ENCODE measurements at regions not wholly inside any gene's neighbourhood (a gene's known extent, or its start where the extent isn't known, plus 50 kb on each side); places are given as distances from the start of the nearest gene placed in this dataset.

DNA sequence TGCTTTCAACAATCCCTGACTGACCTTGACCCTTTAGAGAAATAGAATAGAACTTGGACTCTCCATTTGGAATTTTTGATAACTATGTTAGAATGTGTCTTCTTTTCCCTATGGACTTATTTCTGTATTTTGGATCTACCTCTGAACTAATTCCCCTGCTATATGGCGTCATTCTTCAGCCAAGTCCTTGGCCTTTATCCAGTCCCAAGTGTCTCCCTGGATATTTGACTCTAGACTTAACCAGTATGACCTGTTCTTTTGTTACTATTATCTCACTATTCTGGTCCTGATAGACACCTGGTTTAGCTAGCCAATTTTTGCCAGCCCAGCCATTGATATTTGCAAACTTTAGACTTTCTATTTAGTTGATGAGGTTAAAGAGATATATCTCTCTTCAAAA lies 186.8 kb downstream of the KCNS3 start:
- no peak overlapping the region for H3K4me3 Mint-ChIP-seq (ENCODE audit: low read depth)
- intact Hi-C loops (cut with micrococcal nuclease), result no loop called here
- no peaks in the 10 kb centered on the region for H3K9me3 Mint-ChIP-seq
- no peaks in the 10 kb centered on the region for H3K4me1 Mint-ChIP-seq (ENCODE audit: low read depth)
- H3K27ac Mint-ChIP-seq, result no peak overlapping the region
- no peaks in the 10 kb centered on the region for H3K27me3 Mint-ChIP-seq (ENCODE audit: low read depth)
- no peaks in the 10 kb centered on the region for H3K36me3 Mint-ChIP-seq (ENCODE audit: low read depth)
- no peak for DNase-seq (ENCODE audit: low spot score)

DNA sequence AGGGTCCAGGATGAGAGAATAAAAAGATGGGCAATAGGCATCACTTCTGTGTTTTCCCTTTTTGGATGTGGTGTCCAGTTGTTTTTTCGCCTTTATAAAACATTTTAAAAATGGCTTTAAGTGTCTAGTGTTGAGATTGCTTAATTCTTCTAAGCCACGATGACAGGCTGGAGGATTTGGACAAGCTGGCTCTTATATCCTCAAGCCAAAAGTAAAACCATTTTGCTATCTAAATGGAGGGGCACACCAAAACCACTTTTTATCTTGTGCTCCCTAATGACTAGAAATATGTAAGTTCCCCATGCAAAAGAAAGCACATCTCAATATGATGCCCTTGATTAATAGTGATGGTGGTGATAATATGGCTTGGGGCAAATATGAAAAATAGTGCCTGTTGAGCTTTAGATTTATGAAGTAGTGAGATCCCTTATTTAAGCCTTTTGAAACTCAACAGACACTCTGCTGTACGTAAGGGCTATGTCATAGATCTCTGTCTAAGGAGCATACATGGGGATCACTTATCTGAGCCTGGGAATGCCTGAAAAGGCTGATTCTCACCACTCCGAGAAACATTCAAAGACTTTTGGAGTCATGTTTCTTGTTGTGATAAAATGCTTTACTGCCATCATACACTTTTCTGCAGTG lies 185.5 kb downstream of the KCNS3 start:
- Mint-ChIP-seq H3K36me3 (ENCODE audit: low read depth) (no peaks in the 10 kb centered on the region), H3K4me3 (ENCODE audit: low read depth) (no peak overlapping the region), H3K9me3 (no peaks in the 10 kb centered on the region), H3K4me1 (ENCODE audit: low read depth) (no peaks in the 10 kb centered on the region), H3K27ac (no peak overlapping the region), H3K27me3 (ENCODE audit: low read depth) (no peaks in the 10 kb centered on the region)
- intact Hi-C loops (cut with micrococcal nuclease), result no loop called here
- DNase-seq (ENCODE audit: low spot score), result no peak

DNA sequence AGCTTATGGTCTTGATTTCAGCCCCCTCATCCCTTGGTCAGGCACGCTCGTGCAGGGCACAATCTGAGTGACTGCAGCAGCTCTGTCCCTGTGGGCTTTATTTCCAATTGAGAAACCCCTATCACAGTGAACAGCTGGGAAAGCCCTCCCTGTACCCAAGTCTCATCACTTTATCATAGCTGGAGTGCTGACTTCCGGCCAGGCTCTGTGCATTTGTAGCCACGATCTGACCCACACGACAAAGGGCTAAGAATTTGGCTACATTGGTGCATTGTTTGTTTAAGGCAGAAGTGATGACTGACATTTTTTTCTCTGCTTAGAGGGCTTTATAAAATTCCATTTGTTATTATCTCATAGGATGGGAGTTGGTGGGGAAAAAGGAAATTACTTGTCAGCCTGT lies 184.4 kb downstream of the KCNS3 start:
- H3K4me1 Mint-ChIP-seq (ENCODE audit: low read depth), result no peaks in the 10 kb centered on the region
- no peaks in the 10 kb centered on the region for H3K27me3 Mint-ChIP-seq (ENCODE audit: low read depth)
- H3K36me3 Mint-ChIP-seq (ENCODE audit: low read depth), result no peaks in the 10 kb centered on the region
- H3K4me3 Mint-ChIP-seq (ENCODE audit: low read depth), result no peak overlapping the region
- no peak for DNase-seq (ENCODE audit: low spot score)
- intact Hi-C loops (cut with micrococcal nuclease), result no loop called here
- H3K27ac Mint-ChIP-seq, result no peak overlapping the region
- H3K9me3 Mint-ChIP-seq, result no peaks in the 10 kb centered on the region

DNA sequence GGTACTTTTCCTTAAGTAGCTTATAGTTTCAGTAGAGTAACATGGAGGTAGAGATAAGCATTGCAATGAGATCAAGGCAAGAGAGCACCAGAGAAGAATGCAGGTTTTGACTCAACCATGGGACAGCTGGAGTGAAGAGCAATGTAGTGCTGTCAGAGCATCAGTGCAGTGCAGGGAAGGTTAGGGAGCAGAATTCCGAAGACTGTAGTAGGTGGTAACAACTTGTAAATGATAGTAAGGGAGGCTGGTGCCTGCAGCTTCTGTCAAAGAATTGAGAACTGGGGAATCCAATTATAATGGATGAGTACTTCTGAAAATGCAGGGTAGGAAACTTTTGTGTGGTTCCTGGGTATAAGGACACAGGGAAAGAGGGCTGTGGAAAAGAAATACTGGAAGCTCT lies 183.2 kb downstream of the KCNS3 start:
- intact Hi-C loops (cut with micrococcal nuclease), result no loop called here
- no peak overlapping the region for H3K4me3 Mint-ChIP-seq (ENCODE audit: low read depth)
- DNase-seq (ENCODE audit: low spot score), result no peak
- H3K27ac Mint-ChIP-seq, result no peak overlapping the region
- H3K9me3 Mint-ChIP-seq, result no peaks in the 10 kb centered on the region
- no peaks in the 10 kb centered on the region for H3K4me1 Mint-ChIP-seq (ENCODE audit: low read depth)
- no peaks in the 10 kb centered on the region for H3K27me3 Mint-ChIP-seq (ENCODE audit: low read depth)
- no peaks in the 10 kb centered on the region for H3K36me3 Mint-ChIP-seq (ENCODE audit: low read depth)

DNA sequence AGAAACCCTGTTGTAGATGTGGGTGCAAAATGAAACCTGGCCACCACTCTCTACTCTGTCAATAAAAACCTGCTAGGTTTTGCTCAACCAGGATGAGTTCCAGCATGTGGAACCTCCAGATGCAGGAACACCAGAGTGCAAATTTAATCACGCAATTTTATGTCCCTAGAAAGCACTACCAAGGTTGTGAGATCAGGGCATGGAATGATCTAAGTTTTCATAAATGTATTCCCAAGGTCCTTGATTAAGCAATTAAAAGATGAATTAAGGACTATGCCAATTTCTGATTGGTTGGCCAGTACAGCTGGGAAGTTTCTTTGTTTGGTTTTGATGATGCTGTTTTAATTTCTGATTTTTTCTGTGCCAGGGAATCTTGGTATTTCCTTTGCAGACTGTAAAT lies 179.2 kb downstream of the KCNS3 start:
- no peaks in the 10 kb centered on the region for H3K9me3 Mint-ChIP-seq
- no peaks in the 10 kb centered on the region for H3K4me1 Mint-ChIP-seq (ENCODE audit: low read depth)
- no peak overlapping the region for H3K4me3 Mint-ChIP-seq (ENCODE audit: low read depth)
- DNase-seq (ENCODE audit: low spot score), result no peak
- no peak overlapping the region for H3K27ac Mint-ChIP-seq
- intact Hi-C loops (cut with micrococcal nuclease), result no loop called here
- H3K36me3 Mint-ChIP-seq (ENCODE audit: low read depth), result no peaks in the 10 kb centered on the region
- H3K27me3 Mint-ChIP-seq (ENCODE audit: low read depth), result no peaks in the 10 kb centered on the region

DNA sequence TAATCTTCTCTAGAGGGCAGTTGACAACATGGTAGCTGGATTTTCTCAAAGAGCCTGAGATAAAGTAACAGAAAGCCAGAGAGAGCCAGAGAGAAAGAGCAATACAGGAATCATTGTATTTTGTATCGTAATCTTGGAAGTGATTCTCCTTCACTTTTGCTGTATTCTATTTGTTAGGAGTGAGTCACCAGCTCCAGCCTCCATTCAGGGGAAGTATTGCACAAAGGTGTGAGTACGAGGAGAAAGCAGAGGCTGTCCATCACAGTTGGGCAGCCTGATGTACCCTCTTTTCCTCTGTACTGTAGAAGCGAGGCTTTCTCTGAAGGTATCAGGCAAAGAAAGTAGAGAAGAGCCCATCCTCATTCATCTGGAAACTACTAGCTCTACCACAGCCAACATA lies 176.8 kb downstream of the KCNS3 start:
- no peaks in the 10 kb centered on the region for H3K27me3 Mint-ChIP-seq (ENCODE audit: low read depth)
- intact Hi-C loops (cut with micrococcal nuclease), result no loop called here
- no peak for DNase-seq (ENCODE audit: low spot score)
- no peak overlapping the region for H3K27ac Mint-ChIP-seq
- H3K4me3 Mint-ChIP-seq (ENCODE audit: low read depth), result no peak overlapping the region
- no peaks in the 10 kb centered on the region for H3K36me3 Mint-ChIP-seq (ENCODE audit: low read depth)
- H3K4me1 Mint-ChIP-seq (ENCODE audit: low read depth), result no peaks in the 10 kb centered on the region
- no peaks in the 10 kb centered on the region for H3K9me3 Mint-ChIP-seq

DNA sequence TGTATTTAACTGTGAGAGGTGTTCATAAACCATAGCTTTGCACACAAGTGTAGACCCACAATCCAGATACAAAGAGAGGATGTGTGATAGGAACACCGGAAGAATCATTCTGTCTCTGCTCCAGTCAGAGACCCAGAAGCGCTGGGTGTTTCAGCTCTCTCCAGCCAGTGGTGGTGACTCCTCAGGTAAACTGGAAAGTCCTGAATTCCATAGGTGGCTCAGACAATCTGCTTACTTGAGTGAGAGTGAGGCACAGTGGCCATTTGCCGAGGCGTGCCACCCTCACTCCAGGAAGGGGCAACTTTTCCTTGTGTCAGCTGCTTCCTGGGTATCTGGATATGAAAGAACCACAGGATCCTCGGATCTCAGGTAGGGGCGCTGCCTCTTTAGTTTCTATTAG lies 171.5 kb downstream of the KCNS3 start:
- Mint-ChIP-seq H3K36me3 (ENCODE audit: low read depth) (no peaks in the 10 kb centered on the region), H3K4me3 (ENCODE audit: low read depth) (no peak overlapping the region), H3K27me3 (ENCODE audit: low read depth) (no peaks in the 10 kb centered on the region), H3K27ac (no peak overlapping the region), H3K9me3 (no peaks in the 10 kb centered on the region), H3K4me1 (ENCODE audit: low read depth) (no peaks in the 10 kb centered on the region)
- DNase-seq (ENCODE audit: low spot score), result no peak
- intact Hi-C loops (cut with micrococcal nuclease), result no loop called here

DNA sequence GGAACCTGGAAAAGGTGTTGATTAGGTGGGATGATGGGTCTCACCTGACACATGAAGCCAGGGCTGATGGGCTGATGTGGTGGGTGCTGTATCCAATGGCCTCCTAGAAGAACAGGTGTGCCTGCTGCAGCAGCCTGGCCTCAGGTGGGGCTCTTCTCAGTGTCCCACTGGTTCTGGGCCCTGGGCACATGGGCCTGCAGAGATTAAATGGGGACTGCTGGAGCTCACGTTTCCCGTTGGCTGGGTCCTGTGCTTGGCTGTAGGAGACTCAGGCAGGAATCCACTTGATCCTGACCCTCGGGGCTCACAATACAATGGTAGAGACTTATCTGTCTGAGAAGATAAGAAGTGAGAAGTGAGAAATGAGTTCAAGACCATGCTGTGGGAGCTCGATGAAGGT lies 170.9 kb downstream of the KCNS3 start:
- no peak for DNase-seq (ENCODE audit: low spot score)
- H3K4me1 Mint-ChIP-seq (ENCODE audit: low read depth), result no peaks in the 10 kb centered on the region
- H3K4me3 Mint-ChIP-seq (ENCODE audit: low read depth), result no peak overlapping the region
- H3K9me3 Mint-ChIP-seq, result no peaks in the 10 kb centered on the region
- H3K27me3 Mint-ChIP-seq (ENCODE audit: low read depth), result no peaks in the 10 kb centered on the region
- H3K27ac Mint-ChIP-seq, result no peak overlapping the region
- H3K36me3 Mint-ChIP-seq (ENCODE audit: low read depth), result no peaks in the 10 kb centered on the region
- intact Hi-C loops (cut with micrococcal nuclease), result no loop called here

DNA sequence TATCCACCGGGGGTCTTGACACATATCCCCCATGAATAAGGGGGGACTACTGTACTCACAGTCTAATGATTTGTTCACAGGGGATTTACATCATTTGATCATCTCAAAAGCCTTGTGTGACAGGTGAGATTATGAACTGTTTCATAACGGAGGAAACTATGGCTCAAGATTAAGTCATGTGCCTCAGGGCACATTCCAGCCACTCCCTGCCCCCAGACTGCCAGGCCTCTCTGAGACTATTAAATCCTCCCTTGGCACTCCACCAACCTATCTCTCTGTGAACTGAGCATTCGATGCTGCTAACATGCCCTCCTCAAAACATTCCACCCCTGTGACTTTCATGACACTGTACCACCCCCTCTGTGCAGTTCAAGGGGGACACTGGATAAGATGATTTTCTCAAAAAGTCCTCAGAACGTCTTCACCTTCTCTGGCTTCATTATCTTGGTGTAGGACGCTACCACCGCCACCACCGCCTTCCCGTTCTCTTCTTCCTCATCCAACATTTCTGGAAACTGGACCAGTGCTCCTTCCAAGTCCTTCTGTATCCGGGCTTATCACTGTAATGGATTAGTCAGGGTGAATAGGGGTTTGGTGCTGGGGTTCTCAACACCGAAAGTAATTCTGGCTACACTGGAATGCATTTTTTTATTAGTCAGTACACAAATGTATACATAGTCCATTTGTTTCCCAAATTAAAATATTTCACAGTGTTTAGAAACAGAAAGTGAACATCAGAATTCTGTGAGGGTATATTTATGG lies 169.6 kb downstream of the KCNS3 start:
- Mint-ChIP-seq H3K27me3 (ENCODE audit: low read depth) (no peaks in the 10 kb centered on the region), H3K4me1 (ENCODE audit: low read depth) (no peaks in the 10 kb centered on the region), H3K27ac (no peak overlapping the region), H3K36me3 (ENCODE audit: low read depth) (no peaks in the 10 kb centered on the region), H3K9me3 (no peaks in the 10 kb centered on the region), H3K4me3 (ENCODE audit: low read depth) (no peak overlapping the region)
- DNase-seq (ENCODE audit: low spot score), result no peak
- intact Hi-C loops (cut with micrococcal nuclease), result no loop called here

DNA sequence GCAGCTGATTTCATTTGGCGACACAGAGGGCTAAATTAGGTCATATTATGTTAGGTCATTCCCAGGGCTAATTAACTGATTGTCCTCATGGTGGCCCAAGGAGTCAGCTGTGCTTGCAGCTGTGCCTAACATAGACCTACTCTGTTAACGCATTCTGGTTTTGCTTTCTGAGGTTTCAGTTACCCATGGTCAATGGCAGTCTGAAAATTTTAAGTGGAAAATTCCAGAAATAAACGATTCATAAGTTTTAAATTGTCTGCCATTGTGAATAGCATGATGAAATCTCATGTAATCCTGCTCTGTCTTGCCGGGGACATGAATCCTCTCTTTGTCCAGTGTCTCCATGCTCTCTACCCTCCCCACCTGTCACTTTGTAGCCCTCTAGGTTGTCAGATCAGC lies 168.7 kb downstream of the KCNS3 start:
- Mint-ChIP-seq H3K27ac (no peak overlapping the region), H3K4me3 (ENCODE audit: low read depth) (no peak overlapping the region), H3K9me3 (no peaks in the 10 kb centered on the region), H3K27me3 (ENCODE audit: low read depth) (no peaks in the 10 kb centered on the region), H3K4me1 (ENCODE audit: low read depth) (no peaks in the 10 kb centered on the region), H3K36me3 (ENCODE audit: low read depth) (no peaks in the 10 kb centered on the region)
- intact Hi-C loops (cut with micrococcal nuclease), result no loop called here
- no peak for DNase-seq (ENCODE audit: low spot score)

DNA sequence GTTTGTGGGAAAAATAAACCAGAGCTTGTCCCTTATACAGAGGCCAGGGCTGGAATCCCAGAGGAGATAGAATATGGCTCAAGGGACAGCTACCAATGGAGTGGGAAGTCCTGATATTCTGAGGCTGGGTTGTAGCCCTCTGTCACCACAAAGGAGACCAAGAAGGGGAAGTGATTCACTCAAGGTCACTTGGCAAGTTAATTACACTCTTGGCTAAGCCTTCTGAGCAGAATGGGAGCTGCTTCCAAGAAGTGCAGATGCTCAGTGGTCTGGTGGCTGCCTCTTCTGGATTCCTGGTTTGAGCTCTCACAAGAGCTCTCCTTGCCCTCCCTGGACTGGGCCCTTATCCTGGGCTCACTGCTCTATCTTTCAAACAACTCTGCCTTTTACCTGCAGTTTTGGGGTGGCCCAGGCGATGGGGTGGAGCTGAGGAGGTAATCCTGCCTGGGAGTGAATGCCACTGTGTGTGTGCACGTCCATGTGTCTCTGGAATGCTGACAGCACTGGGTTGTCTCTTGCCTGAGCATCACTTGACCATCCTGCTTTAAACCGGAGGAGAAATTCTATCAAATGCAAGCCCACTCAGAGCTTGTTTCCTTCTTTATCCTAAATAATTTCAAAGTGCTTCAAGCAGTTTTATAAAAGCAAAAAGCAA lies 168.2 kb downstream of the KCNS3 start:
- H3K27ac Mint-ChIP-seq, result no peak overlapping the region
- no peaks in the 10 kb centered on the region for H3K36me3 Mint-ChIP-seq (ENCODE audit: low read depth)
- no peaks in the 10 kb centered on the region for H3K9me3 Mint-ChIP-seq
- no peak for DNase-seq (ENCODE audit: low spot score)
- intact Hi-C loops (cut with micrococcal nuclease), result no loop called here
- no peaks in the 10 kb centered on the region for H3K4me1 Mint-ChIP-seq (ENCODE audit: low read depth)
- H3K4me3 Mint-ChIP-seq (ENCODE audit: low read depth), result no peak overlapping the region
- H3K27me3 Mint-ChIP-seq (ENCODE audit: low read depth), result no peaks in the 10 kb centered on the region

DNA sequence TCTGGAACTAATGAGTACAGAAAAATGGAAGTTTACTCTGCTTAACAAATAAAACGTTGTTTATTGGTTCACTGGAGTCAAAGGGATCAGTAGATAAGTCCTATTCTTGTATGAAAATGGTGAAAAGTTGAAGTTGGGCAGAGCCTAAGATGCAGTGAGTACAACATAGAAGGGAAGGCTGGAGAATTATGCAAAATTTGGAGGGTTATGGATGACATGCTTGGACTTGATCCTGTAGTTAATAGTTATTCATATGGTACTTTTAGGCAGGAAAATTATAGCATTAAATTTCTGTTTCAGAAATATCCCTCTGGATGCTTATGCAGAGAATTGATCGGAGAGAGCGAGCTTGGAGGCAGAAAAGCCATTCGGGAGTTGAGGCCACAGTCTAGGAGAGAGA lies 167.6 kb downstream of the KCNS3 start:
- H3K4me3 Mint-ChIP-seq (ENCODE audit: low read depth), result no peak overlapping the region

DNA sequence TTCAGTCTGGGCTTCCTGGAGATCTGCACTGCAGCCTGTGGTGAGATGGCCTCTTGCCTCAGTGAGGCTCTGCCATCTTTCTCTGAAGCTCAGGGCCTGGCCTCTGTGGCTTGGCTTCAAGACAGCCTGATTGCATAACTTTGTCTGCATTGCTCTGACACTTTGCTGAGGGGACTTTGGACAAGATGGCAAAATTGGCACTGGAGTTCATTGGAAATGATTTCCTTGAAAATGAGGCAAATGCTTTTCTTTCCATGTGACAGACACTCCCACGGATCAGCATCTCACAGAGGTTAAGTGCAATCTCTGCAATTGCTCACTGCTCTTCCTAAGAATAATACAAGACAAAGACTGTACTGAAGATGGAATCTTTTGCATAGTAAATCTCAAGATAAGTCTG lies 166.8 kb downstream of the KCNS3 start:
- H3K4me1 Mint-ChIP-seq (ENCODE audit: low read depth), result no peaks in the 10 kb centered on the region
- intact Hi-C loops (cut with micrococcal nuclease), result no loop called here
- no peaks in the 10 kb centered on the region for H3K9me3 Mint-ChIP-seq
- no peak for DNase-seq (ENCODE audit: low spot score)
- H3K27me3 Mint-ChIP-seq (ENCODE audit: low read depth), result no peaks in the 10 kb centered on the region
- H3K36me3 Mint-ChIP-seq (ENCODE audit: low read depth), result no peaks in the 10 kb centered on the region
- H3K4me3 Mint-ChIP-seq (ENCODE audit: low read depth), result no peak overlapping the region
- no peak overlapping the region for H3K27ac Mint-ChIP-seq

More for the DNA sequence above, 167.6 kb downstream of the KCNS3 start:
- H3K27me3 Mint-ChIP-seq (ENCODE audit: low read depth), result no peaks in the 10 kb centered on the region
- H3K4me1 Mint-ChIP-seq (ENCODE audit: low read depth), result no peaks in the 10 kb centered on the region
- H3K27ac Mint-ChIP-seq, result no peak overlapping the region
- intact Hi-C loops (cut with micrococcal nuclease), result no loop called here
- DNase-seq (ENCODE audit: low spot score), result no peak
- no peaks in the 10 kb centered on the region for H3K36me3 Mint-ChIP-seq (ENCODE audit: low read depth)
- H3K9me3 Mint-ChIP-seq, result no peaks in the 10 kb centered on the region
